ENCODE measurements at regions not wholly inside any gene's neighbourhood (a gene's known extent, or its start where the extent isn't known, plus 50 kb on each side); places are given as distances from the start of the nearest gene placed in this dataset.
A peak's percentile ranks its signal among the peaks of the same experiment; 100 is the strongest.

- Histone ChIP-seq H4K20me1 (ENCODE audit: insufficient read depth) (no peaks in the 10 kb centered on the region), H3K27ac (ENCODE audit: low read depth in 2 of 2, low read length in 1 of 2) (peak overlapping the region; percentile 69 to 96; a peak in 3 of 4 replicates), H3F3A (replicated peaks; ENCODE audit: insufficient read depth) (peaks cover 27% of the 10 kb centered on the region), H3K9me2 (no peaks in the 10 kb centered on the region), H3K4me2 (peak overlapping the region; percentile 36; the same call in 1 of the 2 replicates), H3K79me2 (ENCODE audit: insufficient read depth) (no peaks in the 10 kb centered on the region), H3K4me3 (ENCODE audit: low read depth in 2 of 2, low read length in 1 of 2) (no peak overlapping the region), H3K9ac (peak overlapping the region; percentile 14; the same call in 1 of the 2 replicates), H3K9me3 (no peaks in the 10 kb centered on the region), H2AFZ (ENCODE audit: low read depth) (no peak overlapping the region), H3K4me1 (ENCODE audit: control insufficient read depth in 1 of 2, insufficient read depth in 2 of 2, low read depth in 1 of 2, low read length in 1 of 2) (peaks cover 0 to 23% of the 10 kb centered on the region in 2 experiments), H3K27me3 (ENCODE audit: insufficient read depth) (no peaks in the 10 kb centered on the region), H3K36me3 (replicated peaks in 1 of 2; ENCODE audit: control insufficient read depth in 1 of 2, insufficient read depth in 2 of 2, low read length in 1 of 2) (no peaks in the 10 kb centered on the region)
- CTCF ChIA-PET = no interaction called here
- POLR2A ChIA-PET = no interaction called here
- no peak for DNase-seq
- WGBS (ENCODE audit: low lambda C conversion rate) = 11% methylated on average over 7 of the region's 7 CpGs
- peak; percentile 77; the same call in 1 of the 2 replicates for TF ChIP-seq ZBTB33 (IDR thresholded peaks at IDR 0.05; ENCODE audit: borderline replicate concordance, low read depth)
- TF ChIP-seq ELF1 (IDR thresholded peaks at IDR 0.05) = no peak
- TF ChIP-seq NRF1 (IDR thresholded peaks at IDR 0.05; ENCODE audit: low read depth, low read length) = no peak
- TF ChIP-seq, protein P1, sequence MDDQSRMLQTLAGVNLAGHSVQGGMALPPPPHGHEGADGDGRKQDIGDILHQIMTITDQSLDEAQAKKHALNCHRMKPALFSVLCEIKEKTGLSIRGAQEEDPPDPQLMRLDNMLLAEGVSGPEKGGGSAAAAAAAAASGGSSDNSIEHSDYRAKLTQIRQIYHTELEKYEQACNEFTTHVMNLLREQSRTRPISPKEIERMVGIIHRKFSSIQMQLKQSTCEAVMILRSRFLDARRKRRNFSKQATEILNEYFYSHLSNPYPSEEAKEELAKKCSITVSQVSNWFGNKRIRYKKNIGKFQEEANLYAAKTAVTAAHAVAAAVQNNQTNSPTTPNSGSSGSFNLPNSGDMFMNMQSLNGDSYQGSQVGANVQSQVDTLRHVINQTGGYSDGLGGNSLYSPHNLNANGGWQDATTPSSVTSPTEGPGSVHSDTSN (IDR thresholded peaks at IDR 0.05) = peak; percentile 92
- no peak for TF ChIP-seq FOXJ3 (CRISPR knock-in tag; IDR thresholded peaks at IDR 0.05)
- TF ChIP-seq, protein P2, sequence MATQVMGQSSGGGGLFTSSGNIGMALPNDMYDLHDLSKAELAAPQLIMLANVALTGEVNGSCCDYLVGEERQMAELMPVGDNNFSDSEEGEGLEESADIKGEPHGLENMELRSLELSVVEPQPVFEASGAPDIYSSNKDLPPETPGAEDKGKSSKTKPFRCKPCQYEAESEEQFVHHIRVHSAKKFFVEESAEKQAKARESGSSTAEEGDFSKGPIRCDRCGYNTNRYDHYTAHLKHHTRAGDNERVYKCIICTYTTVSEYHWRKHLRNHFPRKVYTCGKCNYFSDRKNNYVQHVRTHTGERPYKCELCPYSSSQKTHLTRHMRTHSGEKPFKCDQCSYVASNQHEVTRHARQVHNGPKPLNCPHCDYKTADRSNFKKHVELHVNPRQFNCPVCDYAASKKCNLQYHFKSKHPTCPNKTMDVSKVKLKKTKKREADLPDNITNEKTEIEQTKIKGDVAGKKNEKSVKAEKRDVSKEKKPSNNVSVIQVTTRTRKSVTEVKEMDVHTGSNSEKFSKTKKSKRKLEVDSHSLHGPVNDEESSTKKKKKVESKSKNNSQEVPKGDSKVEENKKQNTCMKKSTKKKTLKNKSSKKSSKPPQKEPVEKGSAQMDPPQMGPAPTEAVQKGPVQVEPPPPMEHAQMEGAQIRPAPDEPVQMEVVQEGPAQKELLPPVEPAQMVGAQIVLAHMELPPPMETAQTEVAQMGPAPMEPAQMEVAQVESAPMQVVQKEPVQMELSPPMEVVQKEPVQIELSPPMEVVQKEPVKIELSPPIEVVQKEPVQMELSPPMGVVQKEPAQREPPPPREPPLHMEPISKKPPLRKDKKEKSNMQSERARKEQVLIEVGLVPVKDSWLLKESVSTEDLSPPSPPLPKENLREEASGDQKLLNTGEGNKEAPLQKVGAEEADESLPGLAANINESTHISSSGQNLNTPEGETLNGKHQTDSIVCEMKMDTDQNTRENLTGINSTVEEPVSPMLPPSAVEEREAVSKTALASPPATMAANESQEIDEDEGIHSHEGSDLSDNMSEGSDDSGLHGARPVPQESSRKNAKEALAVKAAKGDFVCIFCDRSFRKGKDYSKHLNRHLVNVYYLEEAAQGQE (IDR thresholded peaks at IDR 0.05; ENCODE audit: low read depth, low read length) = peak; percentile 42; the same call in 1 of the 2 replicates
- no peak for TF ChIP-seq GATA2 (CRISPR knock-in tag; IDR thresholded peaks at IDR 0.05)
- TF ChIP-seq FOSL2 (IDR thresholded peaks at IDR 0.05; ENCODE audit: borderline replicate concordance, low read depth) = peak; percentile 97
- peak; percentile 93 for TF ChIP-seq TCF12 (IDR thresholded peaks at IDR 0.05)
- peak; percentile 98 for TF ChIP-seq MAX (IDR thresholded peaks at IDR 0.05; ENCODE audit: low read depth)
- peak; percentile 71; the same call in 1 of the 2 replicates for TF ChIP-seq YY1 (IDR thresholded peaks at IDR 0.05; ENCODE audit: low read depth)
- no peak for TF ChIP-seq RAD21 (IDR thresholded peaks at IDR 0.05; ENCODE audit: low read length)
- TF ChIP-seq USF2 (IDR thresholded peaks at IDR 0.05; ENCODE audit: borderline replicate concordance, low read depth, low read length) = no peak
- no peak for TF ChIP-seq TAF1 (IDR thresholded peaks at IDR 0.05; ENCODE audit: borderline replicate concordance, low read depth, low read length)
- peak; percentile 35; the same call in 1 of the 2 replicates for TF ChIP-seq SIN3A (IDR thresholded peaks at IDR 0.05; ENCODE audit: borderline replicate concordance, low read depth, low read length)
- no peak for TF ChIP-seq EZH2phosphoT487 (IDR thresholded peaks at IDR 0.05; ENCODE audit: borderline replicate concordance, low read depth)
- no peak for TF ChIP-seq RCOR1 (IDR thresholded peaks at IDR 0.05; ENCODE audit: low read length)
- TF ChIP-seq MEF2A (IDR thresholded peaks at IDR 0.05; ENCODE audit: borderline replicate concordance, low read depth) = peak; percentile 49; the same call in 1 of the 2 replicates
- TF ChIP-seq CHD2 (IDR thresholded peaks at IDR 0.05; ENCODE audit: low read length, partially characterized antibody) = no peak
- no peak for TF ChIP-seq MXI1 (IDR thresholded peaks at IDR 0.05; ENCODE audit: low read depth, low read length)
- peak; percentile 88; the same call in 1 of the 2 replicates for TF ChIP-seq RXRA (IDR thresholded peaks at IDR 0.05; ENCODE audit: borderline replicate concordance, low read depth)
- TF ChIP-seq, protein P3, sequence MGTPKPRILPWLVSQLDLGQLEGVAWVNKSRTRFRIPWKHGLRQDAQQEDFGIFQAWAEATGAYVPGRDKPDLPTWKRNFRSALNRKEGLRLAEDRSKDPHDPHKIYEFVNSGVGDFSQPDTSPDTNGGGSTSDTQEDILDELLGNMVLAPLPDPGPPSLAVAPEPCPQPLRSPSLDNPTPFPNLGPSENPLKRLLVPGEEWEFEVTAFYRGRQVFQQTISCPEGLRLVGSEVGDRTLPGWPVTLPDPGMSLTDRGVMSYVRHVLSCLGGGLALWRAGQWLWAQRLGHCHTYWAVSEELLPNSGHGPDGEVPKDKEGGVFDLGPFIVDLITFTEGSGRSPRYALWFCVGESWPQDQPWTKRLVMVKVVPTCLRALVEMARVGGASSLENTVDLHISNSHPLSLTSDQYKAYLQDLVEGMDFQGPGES (IDR thresholded peaks at IDR 0.05; ENCODE audit: low read depth, low read length) = no peak
- TF ChIP-seq, protein P4, sequence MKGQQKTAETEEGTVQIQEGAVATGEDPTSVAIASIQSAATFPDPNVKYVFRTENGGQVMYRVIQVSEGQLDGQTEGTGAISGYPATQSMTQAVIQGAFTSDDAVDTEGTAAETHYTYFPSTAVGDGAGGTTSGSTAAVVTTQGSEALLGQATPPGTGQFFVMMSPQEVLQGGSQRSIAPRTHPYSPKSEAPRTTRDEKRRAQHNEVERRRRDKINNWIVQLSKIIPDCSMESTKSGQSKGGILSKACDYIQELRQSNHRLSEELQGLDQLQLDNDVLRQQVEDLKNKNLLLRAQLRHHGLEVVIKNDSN (IDR thresholded peaks at IDR 0.05; ENCODE audit: borderline replicate concordance, low read depth) = peak; percentile 66; the same call in 1 of the 2 replicates
- no peak for TF ChIP-seq SMC3 (IDR thresholded peaks at IDR 0.05; ENCODE audit: low read depth, low read length)
These were observed 770.6 kb upstream of the NR2F2 start for GRCh38 chr15:95559875-95560394.
